ENCODE measurements at regions not wholly inside any gene's neighbourhood (a gene's known extent, or its start where the extent isn't known, plus 50 kb on each side); places are given as distances from the start of the nearest gene placed in this dataset.

DNA sequence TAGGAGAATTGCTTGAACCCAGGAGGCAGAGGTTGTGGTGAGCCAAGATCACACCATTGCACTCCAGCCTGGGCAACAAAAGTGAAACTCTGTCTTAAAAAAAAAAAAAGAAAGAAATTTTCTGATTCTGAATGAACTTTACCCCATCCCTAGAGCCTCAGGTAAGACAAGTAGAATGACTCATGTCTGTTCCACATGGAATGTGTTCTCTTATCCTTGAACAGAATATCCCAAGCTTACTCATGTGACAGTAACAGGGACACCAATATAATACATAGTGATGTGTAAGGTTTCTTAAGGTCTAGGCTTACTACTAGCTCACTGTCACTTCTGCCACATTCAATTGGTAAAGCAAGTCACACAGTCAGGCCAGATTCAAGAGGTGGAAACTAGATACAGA, 219.6 kb upstream of the BTBD3 start:
- TF ChIP-seq, protein P1, sequence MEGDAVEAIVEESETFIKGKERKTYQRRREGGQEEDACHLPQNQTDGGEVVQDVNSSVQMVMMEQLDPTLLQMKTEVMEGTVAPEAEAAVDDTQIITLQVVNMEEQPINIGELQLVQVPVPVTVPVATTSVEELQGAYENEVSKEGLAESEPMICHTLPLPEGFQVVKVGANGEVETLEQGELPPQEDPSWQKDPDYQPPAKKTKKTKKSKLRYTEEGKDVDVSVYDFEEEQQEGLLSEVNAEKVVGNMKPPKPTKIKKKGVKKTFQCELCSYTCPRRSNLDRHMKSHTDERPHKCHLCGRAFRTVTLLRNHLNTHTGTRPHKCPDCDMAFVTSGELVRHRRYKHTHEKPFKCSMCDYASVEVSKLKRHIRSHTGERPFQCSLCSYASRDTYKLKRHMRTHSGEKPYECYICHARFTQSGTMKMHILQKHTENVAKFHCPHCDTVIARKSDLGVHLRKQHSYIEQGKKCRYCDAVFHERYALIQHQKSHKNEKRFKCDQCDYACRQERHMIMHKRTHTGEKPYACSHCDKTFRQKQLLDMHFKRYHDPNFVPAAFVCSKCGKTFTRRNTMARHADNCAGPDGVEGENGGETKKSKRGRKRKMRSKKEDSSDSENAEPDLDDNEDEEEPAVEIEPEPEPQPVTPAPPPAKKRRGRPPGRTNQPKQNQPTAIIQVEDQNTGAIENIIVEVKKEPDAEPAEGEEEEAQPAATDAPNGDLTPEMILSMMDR (conservative IDR thresholded peaks at IDR 0.05; ENCODE audit: low read length): no peak
- TF ChIP-seq EZH2phosphoT487 (IDR thresholded peaks at IDR 0.05; ENCODE audit: borderline replicate concordance): no peak
